ENCODE measurements at regions not wholly inside any gene's neighbourhood (a gene's known extent, or its start where the extent isn't known, plus 50 kb on each side); places are given as distances from the start of the nearest gene placed in this dataset.

GRCh38 chr9:84481231-84481630, 140.7 kb upstream of the SLC28A3 start:
- Mint-ChIP-seq H3K4me1 (peaks cover 27% of the 10 kb centered on the region), H3K36me3 (ENCODE audit: low read depth) (no peaks in the 10 kb centered on the region), H3K27me3 (ENCODE audit: low read depth) (no peaks in the 10 kb centered on the region), H3K9me3 (peaks cover 4% of the 10 kb centered on the region), H3K4me3 (no peak overlapping the region), H3K27ac (no peak overlapping the region)
- TF ChIP-seq, protein P1, sequence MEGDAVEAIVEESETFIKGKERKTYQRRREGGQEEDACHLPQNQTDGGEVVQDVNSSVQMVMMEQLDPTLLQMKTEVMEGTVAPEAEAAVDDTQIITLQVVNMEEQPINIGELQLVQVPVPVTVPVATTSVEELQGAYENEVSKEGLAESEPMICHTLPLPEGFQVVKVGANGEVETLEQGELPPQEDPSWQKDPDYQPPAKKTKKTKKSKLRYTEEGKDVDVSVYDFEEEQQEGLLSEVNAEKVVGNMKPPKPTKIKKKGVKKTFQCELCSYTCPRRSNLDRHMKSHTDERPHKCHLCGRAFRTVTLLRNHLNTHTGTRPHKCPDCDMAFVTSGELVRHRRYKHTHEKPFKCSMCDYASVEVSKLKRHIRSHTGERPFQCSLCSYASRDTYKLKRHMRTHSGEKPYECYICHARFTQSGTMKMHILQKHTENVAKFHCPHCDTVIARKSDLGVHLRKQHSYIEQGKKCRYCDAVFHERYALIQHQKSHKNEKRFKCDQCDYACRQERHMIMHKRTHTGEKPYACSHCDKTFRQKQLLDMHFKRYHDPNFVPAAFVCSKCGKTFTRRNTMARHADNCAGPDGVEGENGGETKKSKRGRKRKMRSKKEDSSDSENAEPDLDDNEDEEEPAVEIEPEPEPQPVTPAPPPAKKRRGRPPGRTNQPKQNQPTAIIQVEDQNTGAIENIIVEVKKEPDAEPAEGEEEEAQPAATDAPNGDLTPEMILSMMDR (IDR thresholded peaks at IDR 0.05; ENCODE audit: unreplicated experiment in 3 of 3) = no peak

- TF ChIP-seq, protein P1 (IDR thresholded peaks at IDR 0.05; ENCODE audit: unreplicated experiment in 3 of 3) = no peak
- H3K4me1 Mint-ChIP-seq = peaks cover 27% of the 10 kb centered on the region
Measured at GRCh38 chr9:84481636-84482218, 141.2 kb upstream of the SLC28A3 start.

DNA sequence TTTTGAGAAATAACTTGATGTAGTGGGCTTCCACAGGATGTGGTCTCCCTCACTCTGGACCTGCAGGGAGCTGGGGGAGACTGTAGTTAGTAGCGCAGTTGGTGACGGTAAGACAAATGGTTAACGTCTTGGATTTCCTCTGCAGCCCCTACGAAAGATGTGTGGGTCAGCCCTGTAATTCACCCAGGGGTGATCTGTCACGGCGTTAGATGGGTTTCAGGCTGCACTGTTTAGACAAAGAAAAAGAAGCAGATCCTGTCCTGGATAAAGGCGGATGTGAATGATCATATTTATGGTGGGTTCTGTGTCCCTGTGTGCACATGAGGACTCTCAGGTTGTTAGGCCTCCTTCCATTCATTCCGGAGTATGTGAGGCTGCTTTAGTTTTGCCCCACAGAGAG, 142.0 kb upstream of the SLC28A3 start:
- H3K4me1 Mint-ChIP-seq = peaks cover 27% of the 10 kb centered on the region
- peak overlapping the region; percentile 43 to 98 (median 56) for H3K27ac Mint-ChIP-seq
- H3K36me3 Mint-ChIP-seq (ENCODE audit: low read depth) = no peaks in the 10 kb centered on the region
- H3K27me3 Mint-ChIP-seq (ENCODE audit: low read depth) = no peaks in the 10 kb centered on the region
- H3K9me3 Mint-ChIP-seq = peaks cover 4% of the 10 kb centered on the region
- TF ChIP-seq, protein P1 (IDR thresholded peaks at IDR 0.05; ENCODE audit: unreplicated experiment in 3 of 3) = no peak
- no peak overlapping the region for H3K4me3 Mint-ChIP-seq

More at GRCh38 chr9:84481636-84482218, 141.2 kb upstream of the SLC28A3 start:
- Mint-ChIP-seq H3K27me3 (ENCODE audit: low read depth) (no peaks in the 10 kb centered on the region), H3K4me3 (no peak overlapping the region), H3K9me3 (peaks cover 4% of the 10 kb centered on the region), H3K27ac (peak overlapping the region in 1 of 3 experiments; percentile 98), H3K36me3 (ENCODE audit: low read depth) (no peaks in the 10 kb centered on the region)

GRCh38 chr9:84484172-84484571, 143.6 kb upstream of the SLC28A3 start:
- Mint-ChIP-seq H3K4me1 (peaks cover 27% of the 10 kb centered on the region), H3K27ac (peak overlapping the region in 1 of 3 experiments; percentile 98), H3K36me3 (ENCODE audit: low read depth) (no peaks in the 10 kb centered on the region), H3K4me3 (peak overlapping the region in 1 of 3 experiments; percentile 60), H3K9me3 (peaks cover 6% of the 10 kb centered on the region), H3K27me3 (ENCODE audit: low read depth) (no peaks in the 10 kb centered on the region)
- TF ChIP-seq, protein P1 (IDR thresholded peaks at IDR 0.05; ENCODE audit: unreplicated experiment in 3 of 3) = no peak

DNA sequence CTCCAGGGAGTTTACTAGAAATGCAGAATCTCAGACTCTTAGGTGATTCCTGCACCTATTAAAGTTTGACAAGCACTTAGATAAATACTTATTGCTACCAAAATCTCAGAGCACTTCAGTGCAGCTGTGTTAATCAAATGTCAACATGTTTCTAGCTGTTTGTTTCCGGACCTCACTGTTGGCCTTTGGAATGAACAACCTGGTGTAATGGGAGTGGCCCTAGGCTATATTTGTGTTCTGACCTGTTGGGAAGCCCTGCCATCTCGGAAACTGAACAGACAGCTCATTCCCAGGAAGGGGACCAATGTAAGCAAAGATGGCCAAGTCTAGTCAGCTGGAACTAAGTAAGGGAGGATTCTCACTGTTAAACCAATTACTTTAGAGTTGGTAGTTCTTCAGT, 145.0 kb upstream of the SLC28A3 start:
- H3K36me3 Mint-ChIP-seq (ENCODE audit: low read depth) = no peaks in the 10 kb centered on the region
- peaks cover 27% of the 10 kb centered on the region for H3K4me1 Mint-ChIP-seq
- H3K27me3 Mint-ChIP-seq (ENCODE audit: low read depth) = no peaks in the 10 kb centered on the region
- peaks cover 7% of the 10 kb centered on the region for H3K9me3 Mint-ChIP-seq
- peak overlapping the region in 1 of 3 experiments; percentile 49 for H3K27ac Mint-ChIP-seq
- TF ChIP-seq, protein P1 (IDR thresholded peaks at IDR 0.05; ENCODE audit: unreplicated experiment in 3 of 3) = no peak
- H3K4me3 Mint-ChIP-seq = no peak overlapping the region

GRCh38 chr9:84486663-84487062, 146.1 kb upstream of the SLC28A3 start:
- Mint-ChIP-seq H3K4me1 (peaks cover 29% of the 10 kb centered on the region), H3K27me3 (ENCODE audit: low read depth) (no peaks in the 10 kb centered on the region), H3K9me3 (peaks cover 7% of the 10 kb centered on the region)

More at GRCh38 chr9:84486663-84487062, 146.1 kb upstream of the SLC28A3 start:
- TF ChIP-seq, protein P1 (IDR thresholded peaks at IDR 0.05; ENCODE audit: unreplicated experiment in 3 of 3) = no peak
- no peaks in the 10 kb centered on the region for H3K36me3 Mint-ChIP-seq (ENCODE audit: low read depth)
- no peak overlapping the region for H3K27ac Mint-ChIP-seq
- no peak overlapping the region for H3K4me3 Mint-ChIP-seq

Data from nephron (organoid).